ENCODE measurements at regions not wholly inside any gene's neighbourhood (a gene's known extent, or its start where the extent isn't known, plus 50 kb on each side); places are given as distances from the start of the nearest gene placed in this dataset.
"Not testable (repeated sequence)": the region's sequence is repeated elsewhere in the genome, so short reads cannot be mapped to it uniquely, and the experiment has no call there.

DNA sequence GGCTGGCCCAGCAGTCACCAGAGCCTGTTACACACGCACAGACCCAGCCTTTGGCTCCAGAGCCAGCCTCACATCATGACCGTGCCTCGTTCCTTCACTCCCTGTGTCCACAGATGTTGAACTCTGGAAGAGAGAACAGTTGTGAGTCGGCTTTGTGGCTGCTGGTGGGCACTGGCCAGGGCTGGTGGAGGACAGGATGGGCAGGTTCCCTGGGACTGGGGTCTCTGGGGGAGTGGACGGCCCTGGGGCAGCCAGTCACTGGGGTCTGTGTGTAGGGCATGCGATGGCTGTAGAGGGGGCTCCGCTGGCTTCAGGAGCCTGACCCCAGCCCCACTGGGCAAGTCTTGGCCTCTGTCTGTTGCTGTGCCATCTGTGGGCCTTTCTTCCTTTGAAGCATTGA, 1070.1 kb downstream of the BRD1 start:
- DNase-seq, result peak in 1 of 2 donors; percentile 14
- H3K36me3 ChIP-seq, result no peaks in the 10 kb centered on the region
- no peak overlapping the region for H3K27ac ChIP-seq
- 60 to 75% (median 71%) methylated on average over 7 of the region's 7 CpGs for WGBS, 5 donors
- TF ChIP-seq EP300 (IDR thresholded peaks at IDR 0.05), result no peak
- TF ChIP-seq POLR2A (IDR thresholded peaks at IDR 0.05), result no peak
- no peak for TF ChIP-seq POLR2AphosphoS5 (IDR thresholded peaks at IDR 0.05)
- TF ChIP-seq, protein P1, sequence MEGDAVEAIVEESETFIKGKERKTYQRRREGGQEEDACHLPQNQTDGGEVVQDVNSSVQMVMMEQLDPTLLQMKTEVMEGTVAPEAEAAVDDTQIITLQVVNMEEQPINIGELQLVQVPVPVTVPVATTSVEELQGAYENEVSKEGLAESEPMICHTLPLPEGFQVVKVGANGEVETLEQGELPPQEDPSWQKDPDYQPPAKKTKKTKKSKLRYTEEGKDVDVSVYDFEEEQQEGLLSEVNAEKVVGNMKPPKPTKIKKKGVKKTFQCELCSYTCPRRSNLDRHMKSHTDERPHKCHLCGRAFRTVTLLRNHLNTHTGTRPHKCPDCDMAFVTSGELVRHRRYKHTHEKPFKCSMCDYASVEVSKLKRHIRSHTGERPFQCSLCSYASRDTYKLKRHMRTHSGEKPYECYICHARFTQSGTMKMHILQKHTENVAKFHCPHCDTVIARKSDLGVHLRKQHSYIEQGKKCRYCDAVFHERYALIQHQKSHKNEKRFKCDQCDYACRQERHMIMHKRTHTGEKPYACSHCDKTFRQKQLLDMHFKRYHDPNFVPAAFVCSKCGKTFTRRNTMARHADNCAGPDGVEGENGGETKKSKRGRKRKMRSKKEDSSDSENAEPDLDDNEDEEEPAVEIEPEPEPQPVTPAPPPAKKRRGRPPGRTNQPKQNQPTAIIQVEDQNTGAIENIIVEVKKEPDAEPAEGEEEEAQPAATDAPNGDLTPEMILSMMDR (IDR thresholded peaks at IDR 0.05), result no peak
- no peak overlapping the region for H3K4me3 ChIP-seq
- intact Hi-C loops (cut with DNase I; ENCODE audit: low total_unique reads), result no loop called here
- H3K9me3 ChIP-seq, result no peaks in the 10 kb centered on the region
- no peaks in the 10 kb centered on the region for H3K4me1 ChIP-seq
- H3K27me3 ChIP-seq, result peaks cover 0 to 23% (median 0%) of the 10 kb centered on the region in 3 donors

DNA sequence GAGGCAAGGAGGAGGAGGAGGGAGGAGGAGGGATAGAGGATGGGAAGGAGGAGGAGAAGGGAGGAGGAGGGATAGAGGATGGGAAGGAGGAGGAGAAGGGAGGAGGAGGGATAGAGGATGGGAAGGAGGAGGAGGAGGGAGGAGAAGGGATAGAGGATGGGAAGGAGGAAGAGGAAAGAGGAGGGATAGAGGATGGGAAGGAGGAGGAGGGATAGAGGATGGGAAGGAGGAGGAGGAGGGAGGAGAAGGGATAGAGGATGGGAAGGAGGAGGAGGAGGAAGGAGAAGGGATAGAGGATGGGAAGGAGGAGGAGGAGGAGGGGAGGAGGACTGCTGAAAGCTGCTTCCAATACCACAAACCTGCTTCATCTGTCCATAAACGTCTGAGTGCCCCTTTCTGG, 1070.5 kb downstream of the BRD1 start:
- H3K27ac ChIP-seq; DNase-seq; H3K36me3 ChIP-seq; H3K4me1 ChIP-seq; H3K9me3 ChIP-seq; H3K4me3 ChIP-seq; intact Hi-C loops (cut with DNase I; ENCODE audit: low total_unique reads): not testable (repeated sequence)
- peaks cover 0 to 23% (median 0%) of the 10 kb centered on the region in 3 donors for H3K27me3 ChIP-seq
- 6 to 17% (median 14%) methylated on average over 1 of the region's 1 CpG for WGBS, 5 donors

DNA sequence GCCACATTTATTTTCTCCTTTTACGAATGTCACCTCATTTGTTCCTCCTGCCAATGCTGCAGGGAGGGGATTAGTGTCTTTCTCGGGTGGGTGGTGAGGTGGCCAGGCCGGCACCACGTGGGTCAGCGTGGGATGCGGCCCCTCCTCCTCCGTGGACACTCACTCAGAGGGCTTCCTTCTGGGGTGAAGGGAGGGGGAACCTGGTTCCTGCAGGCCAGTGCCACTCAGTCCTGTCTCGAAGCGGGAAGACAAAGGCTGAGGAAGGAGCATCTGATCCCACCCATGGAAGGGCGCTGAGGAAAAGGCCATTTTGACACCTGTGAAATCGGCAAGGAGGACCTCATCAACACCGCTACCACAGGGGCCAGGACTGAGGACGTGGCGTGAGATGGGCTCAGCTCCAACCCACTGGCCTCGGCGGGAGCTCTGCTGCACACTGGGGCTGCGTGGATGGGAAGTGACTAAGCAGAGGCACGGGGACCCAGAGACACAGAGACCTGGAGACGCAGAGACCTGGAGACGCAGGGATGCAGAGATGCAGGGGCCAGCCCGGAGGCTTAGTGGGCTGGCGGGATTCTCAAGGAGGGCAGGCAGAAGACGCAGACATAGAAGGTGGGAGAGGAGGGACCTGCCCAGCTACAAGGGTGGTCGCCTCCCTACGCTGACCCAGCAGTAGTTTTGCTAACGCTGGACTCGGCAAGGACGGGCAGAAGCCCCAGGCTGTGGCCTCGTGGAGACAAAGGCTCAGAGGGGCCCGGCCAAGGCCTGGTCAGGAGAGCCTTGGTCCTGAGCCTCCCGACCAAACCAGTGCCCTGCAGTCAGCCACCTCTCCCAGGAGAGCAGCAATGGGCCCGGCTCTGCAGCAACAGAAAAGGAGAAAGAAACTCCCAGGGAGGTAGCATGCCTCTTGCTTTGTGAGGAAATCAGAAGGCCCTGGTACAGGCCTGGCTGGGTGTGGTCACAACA, 1071.2 kb downstream of the BRD1 start:
- no peaks in the 10 kb centered on the region for H3K9me3 ChIP-seq
- DNase-seq, result peak in 1 of 2 donors; percentile 14

DNA sequence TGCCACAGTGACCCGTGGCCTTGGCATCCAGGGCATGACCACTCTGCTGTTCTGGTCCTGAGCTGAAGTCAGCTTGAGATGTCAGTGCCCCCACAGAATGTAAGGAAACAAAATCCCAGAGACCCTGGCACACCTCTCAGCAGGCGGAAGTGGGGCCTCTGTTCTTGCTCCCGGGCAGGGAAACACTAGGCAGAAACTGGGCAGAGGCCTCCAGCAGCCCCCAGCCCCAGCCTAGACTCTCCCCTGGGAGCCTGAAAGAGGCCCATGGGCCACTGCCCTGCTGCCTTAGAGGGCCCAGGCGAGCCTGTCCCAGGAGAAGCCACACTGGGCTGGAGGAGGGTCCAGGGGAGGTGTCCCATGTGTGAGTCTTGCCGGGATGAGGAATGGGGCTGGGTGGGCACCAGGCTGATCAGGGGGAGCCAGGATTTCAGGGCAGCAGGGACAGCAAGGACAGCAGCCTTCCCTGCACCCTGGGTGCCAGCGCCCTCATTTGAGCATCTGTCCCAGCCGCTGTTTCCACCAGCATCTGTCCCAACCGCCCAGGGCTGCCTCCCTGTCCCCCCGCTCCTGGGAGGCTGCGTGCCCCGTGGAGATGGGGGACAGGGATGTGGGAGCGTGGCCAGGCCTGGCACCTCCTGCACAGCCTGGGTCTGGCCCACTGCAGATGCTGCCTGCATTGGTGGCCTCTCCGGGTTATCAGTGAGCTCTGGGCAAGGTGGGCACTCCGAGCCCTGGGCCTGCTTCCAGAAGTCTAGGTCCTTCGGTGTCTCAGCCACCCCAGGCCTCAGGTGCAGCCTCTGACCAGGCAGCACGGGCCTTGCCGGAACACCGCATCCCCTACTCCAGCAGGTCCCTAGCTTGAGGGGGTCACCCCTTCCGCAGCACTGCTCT, 1072.4 kb downstream of the BRD1 start:
- no peak overlapping the region for H3K4me3 ChIP-seq
- 78 to 92% (median 90%) methylated on average over 8 to 19 of the region's 19 CpGs for WGBS, 5 donors
- intact Hi-C loops (cut with DNase I; ENCODE audit: low total_unique reads), result no loop called here
- H3K27me3 ChIP-seq, result peaks cover 0 to 23% (median 0%) of the 10 kb centered on the region in 3 donors
- H3K9me3 ChIP-seq, result no peaks in the 10 kb centered on the region
- H3K36me3 ChIP-seq, result no peaks in the 10 kb centered on the region
- H3K27ac ChIP-seq, result no peak overlapping the region
- DNase-seq, result peak in 1 of 2 donors; percentile 17
- no peak for TF ChIP-seq EP300 (IDR thresholded peaks at IDR 0.05)
- TF ChIP-seq, protein P1 (IDR thresholded peaks at IDR 0.05), result no peak
- no peak for TF ChIP-seq POLR2AphosphoS5 (IDR thresholded peaks at IDR 0.05)
- no peak for TF ChIP-seq POLR2A (IDR thresholded peaks at IDR 0.05)
- H3K4me1 ChIP-seq, result no peaks in the 10 kb centered on the region

More for the DNA sequence above, 1071.2 kb downstream of the BRD1 start:
- Histone ChIP-seq H3K36me3 (no peaks in the 10 kb centered on the region), H3K27ac (no peak overlapping the region), H3K27me3 (peaks cover 0 to 23% (median 0%) of the 10 kb centered on the region in 3 donors), H3K4me1 (no peaks in the 10 kb centered on the region), H3K4me3 (no peak overlapping the region)
- TF ChIP-seq POLR2AphosphoS5 (IDR thresholded peaks at IDR 0.05), result no peak
- no peak for TF ChIP-seq EP300 (IDR thresholded peaks at IDR 0.05)
- TF ChIP-seq, protein P1 (IDR thresholded peaks at IDR 0.05), result no peak
- TF ChIP-seq POLR2A (IDR thresholded peaks at IDR 0.05), result no peak
- 78 to 85% (median 81%) methylated on average over 23 to 32 of the region's 32 CpGs for WGBS, 5 donors
- intact Hi-C loops (cut with DNase I; ENCODE audit: low total_unique reads), result no loop called here
